Right lung (tissue), 2 donors: ENCODE measurements at regions not wholly inside any gene's neighbourhood (a gene's known extent, or its start where the extent isn't known, plus 50 kb on each side); places are given as distances from the start of the nearest gene placed in this dataset.
A peak's percentile ranks its signal among the peaks of the same experiment; 100 is the strongest.

Source experiments
- DNase-seq, 2 donors: peaks; one replicate each; pipeline ENCODE4 v3.0.0-alpha.2; 2013

DNA sequence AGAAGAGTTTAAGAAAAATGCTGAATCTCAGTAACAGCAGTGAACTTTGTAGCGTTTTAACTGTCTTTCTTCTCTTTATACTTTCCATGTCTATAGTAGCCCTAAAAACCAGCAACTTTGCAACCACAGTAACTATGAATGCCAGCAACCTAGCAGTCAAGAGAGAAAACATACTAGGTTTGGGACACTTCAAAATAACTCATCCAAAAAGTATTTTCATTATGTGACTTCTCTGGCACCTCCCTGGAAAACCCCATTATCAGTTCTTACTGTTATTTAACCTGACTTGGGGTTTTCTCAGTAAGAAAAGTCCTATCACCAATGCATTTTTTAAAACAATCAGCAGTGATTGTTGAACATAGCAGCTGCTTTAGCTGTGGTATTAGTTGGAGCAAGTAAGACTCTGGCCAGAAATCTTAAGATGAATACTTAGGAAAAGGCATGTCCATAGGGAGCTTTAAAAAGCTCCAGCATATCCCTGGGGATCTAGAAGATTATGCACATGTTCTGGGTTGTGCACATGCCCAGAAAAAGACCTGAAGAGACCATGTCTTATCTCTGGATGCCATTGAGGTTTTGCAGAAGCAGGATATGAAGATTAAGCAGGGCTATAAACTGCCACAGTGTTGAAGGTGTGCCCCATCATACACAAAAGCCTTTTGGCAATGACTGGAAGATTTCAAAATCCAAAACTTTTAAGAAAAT is 411.3 kb downstream of the CMPK2 start:
- DNase-seq = no peak

DNA sequence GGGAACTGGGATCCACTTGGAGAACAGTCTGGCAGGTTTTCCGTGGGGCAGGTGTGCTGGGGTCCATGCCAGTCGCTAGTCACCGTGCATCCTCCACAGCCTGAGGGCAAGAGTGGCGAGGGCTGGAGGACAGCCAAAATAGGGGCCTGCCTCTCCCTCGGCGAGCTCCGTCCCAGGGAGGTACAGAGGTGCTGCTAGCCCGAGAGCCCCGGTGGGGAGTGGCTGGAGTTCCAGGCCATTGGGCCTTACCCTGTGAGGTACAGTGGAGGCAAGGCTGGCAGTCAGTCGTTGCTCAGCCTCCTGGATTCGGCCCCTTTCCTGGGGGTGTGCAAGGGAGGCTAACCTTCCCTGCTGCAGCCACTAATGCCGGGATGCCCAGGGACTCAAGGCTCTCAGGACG is 406.6 kb downstream of the CMPK2 start:
- no peak for DNase-seq

DNA sequence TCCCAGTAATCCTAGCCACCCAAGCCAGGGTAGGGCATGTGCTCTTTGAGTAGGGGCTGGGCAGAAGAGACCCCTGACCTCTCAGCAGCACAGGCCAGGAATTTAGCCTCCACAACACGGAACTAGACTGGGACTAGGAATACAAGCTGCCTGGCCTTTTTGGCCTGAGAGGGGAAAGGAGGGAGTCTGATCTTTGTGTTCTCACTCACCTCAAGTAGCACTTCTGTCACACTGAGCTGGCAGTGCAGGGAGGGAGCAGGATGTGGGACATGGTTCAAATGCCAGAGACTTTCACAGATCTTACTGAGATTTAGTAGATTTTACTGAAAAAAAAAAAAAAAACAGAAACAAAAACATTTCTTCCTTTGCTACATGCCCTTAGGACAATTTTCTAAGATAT is 395.2 kb downstream of the CMPK2 start:
- DNase-seq = peak in 1 of 2 donors; percentile 19

DNA sequence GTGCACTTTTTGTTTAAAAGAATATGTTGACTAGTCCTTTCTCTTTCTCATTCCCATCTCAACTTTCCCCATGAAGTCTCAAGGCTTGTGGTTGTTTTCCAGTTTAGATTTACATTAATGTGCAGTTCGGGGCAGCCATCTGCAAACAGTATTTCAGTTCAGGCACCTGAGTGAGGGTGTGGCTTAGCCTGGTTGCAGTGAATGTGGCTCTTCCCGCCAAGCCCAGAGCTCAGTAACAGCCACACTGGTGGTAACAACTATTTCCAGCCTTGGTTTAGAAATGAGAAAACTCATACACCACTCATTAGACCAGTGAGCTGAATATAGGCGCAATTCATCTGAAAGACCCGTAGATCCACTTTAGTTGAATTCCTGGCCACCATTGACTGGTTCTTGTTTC is 394.3 kb downstream of the CMPK2 start:
- no peak for DNase-seq

DNA sequence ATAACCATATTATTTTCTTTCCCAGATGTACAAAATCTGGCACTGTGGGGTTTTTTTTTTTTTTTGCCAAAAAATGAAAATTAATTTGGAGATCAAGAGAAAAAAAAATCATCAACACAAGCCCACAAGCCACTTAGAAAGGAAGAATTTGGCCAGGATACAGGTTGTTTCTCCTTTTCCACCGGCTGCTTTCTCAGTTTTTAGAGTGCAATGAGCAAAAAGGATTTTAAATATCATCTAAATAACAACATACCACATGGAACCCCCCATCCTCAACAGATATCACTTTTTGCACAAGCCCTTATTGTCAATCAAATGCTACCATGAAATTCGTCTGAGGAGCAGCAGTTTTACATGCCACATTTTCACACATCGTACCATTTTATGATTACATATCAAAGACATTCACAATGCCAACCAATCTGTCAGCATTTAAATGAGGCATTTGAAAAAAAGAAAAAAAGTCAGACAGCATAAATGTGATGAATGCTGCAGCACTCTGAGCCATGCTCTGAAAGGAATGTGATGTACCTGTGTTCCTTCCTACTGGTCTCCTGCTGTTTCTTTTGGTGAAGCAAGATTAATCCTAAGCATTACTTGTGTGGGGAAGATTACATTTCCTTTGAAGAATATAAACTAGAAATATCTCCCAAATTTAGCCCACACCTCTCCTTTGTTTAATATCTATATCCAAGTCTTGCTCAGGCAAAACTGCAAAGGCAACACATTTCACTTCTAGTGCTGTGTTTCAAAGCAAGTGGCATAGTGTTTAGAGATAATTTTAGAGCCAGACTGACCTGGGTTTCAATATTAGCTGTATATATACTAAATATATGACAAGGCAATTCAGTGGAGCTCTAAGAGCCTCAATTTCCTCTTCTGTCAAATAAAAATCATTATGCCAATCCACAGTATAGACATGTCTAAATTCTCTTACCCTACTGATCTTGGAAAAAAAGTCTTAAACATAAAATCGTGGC is 391.3 kb downstream of the CMPK2 start:
- DNase-seq = no peak

DNA sequence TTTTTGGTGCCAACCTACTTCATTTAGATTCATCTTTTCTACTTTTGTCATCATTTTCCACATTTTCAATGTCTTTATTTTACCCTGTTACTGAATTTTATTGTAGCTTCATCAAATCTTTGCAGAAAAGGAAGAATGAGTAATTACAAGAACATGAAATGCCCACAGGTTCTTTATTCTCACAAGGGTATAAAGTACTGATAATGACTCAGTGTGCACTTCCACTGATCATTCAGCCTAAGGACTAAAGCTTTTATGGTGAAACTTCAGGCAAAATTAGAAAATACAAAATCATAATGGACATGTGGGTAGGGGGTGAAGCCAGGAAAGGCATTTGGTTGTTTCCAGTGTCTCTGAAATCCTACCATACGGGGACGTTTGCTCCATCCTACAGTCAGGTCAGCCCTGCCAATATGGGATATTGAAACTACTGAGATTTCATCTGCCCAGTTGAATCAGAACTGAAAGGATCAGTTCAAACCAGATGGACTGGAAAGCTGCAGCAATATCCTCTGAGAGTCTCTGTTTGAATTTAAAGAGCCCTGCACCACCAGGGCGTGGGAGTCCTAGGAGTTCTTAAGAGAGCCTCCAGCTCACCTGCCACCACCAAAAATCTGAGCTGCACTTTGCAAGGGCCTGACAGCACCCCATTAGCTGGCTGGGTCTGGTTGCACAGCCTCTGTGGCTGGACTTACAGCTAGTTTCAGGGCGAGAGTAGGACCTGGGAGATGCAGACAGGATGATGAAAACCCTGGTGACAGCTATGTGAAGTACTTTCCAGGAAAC is 390.4 kb downstream of the CMPK2 start:
- no peak for DNase-seq

DNA sequence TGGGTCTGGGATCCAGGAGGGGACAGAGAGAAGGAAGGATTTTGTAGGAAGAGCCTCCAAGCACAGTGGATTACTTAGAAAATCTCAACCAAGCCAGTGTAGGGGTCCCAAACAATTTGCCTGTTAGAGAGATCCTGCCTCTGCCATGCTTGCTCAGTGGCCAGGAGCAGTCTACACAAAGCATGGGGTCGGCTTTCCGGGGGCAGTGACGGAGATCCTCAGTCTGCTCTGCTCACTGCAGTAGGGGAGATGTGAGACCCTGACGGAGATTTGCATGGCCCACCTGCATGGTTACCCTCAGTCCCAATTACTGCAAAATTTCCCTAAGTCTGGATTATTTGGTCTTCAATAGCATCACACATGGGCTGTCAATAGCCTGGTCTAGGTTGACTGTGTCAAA is 385.2 kb downstream of the CMPK2 start:
- no peak for DNase-seq

DNA sequence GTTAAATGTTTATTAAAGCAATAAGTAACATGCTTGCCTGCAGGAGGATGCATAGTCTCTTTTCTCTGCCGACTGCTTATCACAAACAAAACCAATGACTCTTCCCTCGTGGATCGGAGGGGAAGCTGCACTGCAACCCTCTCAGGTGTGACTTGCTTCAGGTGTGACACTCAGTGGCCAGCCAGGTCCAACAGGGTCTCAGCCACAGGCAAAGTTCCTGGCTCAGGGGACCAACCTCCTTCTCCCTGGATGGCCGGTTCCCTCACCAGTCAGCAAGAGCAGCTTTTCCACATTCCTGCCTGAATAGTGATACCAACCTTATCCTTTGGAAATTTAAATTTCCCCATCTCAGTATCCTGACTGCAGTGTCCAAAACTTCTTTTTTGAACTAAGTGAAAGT is 383.5 kb downstream of the CMPK2 start:
- DNase-seq = no peak

DNA sequence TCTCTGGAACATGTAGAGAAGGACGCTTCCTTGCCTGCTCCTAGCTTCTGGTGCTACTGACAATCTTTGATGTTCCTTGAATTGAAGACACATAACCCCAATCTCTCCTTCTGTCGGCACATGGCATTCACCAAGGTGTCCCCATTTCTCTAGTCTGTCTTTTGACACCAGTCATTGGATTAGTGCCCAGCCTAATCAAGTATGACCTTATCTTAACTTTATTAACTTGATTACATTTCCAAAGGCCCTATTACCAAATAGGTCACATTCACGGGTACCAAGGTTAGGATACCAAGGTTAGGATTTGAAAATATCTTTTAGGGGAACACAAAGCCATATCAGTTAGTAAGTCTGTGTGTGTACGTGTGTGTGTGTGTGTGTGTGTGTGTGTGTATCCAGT is 377.9 kb downstream of the CMPK2 start:
- no peak for DNase-seq

DNA sequence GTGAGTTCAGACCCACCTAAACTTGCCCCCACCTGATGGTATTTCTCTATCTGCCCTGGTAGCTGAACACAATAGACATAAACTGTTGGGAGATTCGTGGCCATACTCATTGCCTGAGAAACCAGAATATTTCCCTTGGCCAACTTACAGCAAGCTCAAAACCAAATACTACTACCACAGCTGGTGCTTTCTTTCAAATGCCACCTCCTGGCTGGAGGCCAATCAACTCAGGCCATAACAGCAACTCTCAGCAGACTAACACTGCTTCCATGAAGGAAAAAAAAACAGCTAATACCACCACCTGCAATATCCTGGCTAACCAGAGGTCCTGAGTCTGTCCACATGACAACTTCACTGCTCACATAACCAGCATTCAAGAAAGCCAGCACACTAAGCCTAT is 373.1 kb downstream of the CMPK2 start:
- DNase-seq = no peak

DNA sequence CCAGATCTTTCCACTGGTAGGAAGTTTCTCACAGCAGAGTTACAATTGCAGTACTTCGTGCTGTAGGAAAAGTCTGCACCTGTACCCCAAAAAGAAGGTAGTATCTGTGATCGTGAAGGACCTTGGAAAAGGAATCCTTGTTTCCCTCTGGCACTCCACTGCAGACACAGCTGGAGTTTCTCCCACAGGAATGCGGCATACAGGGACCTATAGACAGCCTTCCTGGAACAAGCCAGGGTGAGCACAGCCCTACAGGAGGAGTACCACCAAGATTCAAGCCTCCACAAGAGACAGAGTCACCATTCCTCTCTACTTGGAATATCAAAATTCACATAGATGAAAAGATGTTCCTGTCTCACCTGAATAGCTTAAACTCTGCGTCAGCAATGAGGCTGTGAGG is 372.4 kb downstream of the CMPK2 start:
- no peak for DNase-seq

DNA sequence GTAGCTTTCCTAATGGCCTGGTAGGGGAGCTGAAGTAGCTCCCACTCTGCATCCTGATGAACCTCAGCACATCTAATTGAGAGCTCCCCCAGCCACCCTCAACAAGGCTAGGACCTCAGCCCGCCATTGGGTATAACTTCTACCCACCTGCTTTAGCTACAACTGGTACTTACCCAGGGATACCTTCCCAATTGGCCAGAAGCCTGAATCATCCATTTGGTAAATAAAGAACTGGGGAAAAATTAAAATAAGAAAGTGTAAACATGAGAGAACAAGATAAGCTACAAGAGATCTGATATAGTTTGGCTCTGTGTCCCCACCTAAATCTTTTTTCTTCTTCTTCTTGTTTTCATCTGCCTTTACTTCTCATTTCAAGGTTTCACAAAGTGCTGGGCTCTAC is 372.0 kb downstream of the CMPK2 start:
- no peak for DNase-seq

DNA sequence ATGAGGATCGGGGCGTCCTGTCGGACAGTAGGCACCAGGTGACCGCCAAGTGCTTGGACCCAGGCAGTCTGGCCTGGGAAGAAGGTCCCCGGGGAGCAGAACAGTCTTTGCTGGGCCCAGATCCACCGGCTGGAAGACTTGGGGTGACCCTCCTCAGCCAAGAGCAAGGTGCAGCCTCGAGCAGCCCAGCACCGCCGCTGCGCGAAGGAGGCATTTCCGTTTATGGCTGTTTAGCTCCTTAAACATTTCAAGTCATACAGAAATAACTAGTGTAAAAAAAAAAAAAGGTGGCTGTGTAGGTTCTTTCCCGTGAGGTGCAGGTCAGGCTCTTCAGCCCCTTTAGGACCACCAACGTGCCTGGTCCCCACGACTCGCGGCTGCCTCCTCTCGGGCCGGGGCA is 370.2 kb downstream of the CMPK2 start:
- DNase-seq = no peak

DNA sequence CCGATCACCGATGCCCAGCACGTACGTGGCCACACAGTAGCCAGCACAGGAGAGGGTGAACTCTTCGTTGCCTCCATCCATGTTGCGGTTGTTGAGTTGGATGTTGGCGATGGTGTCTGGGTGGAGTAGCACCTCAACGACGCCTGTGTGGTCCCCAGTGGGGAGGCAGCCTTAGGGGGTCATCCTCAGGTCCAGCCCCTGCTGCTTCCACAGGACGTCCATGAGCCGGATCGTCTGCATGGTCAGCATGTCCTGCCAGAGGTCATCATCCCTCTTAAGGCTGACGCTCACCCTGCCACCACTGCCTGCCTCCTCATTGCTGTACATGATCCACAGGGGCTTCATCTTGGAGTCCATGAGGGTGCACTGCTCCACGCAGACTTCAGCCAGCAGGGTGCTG is 369.3 kb downstream of the CMPK2 start:
- DNase-seq = no peak

DNA sequence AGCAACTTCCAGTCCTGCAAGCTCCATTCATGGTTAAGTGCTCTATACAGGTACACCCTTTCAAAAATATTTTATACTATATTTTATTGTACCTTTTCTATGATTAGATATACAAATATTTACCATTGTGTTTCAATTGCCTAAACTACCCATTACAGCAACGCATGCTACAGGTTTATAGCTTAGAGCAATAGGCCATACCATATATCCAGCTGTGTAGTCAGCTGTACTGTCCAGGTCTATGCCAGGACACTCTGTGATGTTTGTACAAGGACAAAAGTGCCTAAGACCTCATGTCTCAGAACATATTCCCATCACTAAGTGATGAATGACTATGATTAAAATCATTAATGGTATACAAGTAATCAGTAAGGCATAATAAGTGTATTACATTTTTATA is 368.7 kb downstream of the CMPK2 start:
- no peak for DNase-seq

DNA sequence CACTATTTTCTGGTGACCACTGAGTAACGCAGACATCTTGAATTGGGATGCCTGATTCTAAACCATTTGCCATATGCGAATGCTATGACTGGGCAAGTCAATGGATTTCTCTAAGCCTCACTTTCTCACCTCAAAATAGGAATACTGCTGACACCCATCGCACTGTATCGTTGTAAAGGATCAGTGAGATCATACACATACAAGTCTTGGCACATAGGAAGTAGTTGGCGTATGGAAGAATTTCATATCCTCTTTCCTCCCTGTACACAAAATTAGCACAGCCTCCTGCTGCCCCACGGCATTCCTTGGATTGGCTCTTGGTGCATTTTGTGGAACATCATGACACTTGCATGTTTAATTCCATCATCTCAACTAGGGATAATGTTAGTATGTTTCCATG is 366.9 kb downstream of the CMPK2 start:
- DNase-seq = no peak

DNA sequence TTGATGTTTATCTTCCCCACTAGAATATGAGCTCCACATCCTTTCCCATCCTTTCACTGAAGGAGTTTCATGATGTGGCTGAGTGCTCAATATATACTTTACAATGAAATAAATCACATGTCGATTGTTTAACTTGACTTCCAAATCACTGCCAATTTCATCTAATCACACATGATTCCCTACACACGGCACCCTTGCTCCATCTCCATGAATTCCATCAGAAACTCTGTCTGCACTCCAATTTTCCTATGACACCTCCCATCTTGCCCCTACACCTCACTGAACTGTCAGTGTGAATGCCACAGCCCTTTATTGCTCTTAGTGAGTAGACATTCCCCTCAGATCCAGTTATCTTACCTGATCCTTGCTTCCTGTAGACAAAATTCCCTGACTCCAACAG is 366.0 kb downstream of the CMPK2 start:
- DNase-seq = no peak

DNA sequence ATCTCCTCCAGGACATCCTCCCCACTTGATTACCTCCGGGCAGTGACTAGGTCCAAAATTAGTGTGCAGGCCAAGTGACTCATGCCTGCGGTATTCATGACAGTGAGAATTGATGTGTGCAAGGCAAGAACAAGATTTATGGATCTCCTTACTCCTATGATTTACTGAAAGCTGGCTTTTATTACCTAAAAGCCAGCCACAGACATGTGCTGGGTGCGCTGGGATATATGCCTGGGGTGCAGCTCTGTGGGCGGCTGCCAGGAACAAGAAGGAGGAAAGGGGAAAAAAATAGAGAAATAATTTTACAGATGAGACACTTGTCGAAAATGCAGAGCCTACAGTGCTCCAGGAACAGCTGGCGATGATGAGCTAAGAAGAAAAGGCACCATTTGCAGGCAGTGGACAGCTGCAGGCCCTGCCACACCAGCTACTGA is 359.3 kb downstream of the CMPK2 start:
- DNase-seq = no peak

DNA sequence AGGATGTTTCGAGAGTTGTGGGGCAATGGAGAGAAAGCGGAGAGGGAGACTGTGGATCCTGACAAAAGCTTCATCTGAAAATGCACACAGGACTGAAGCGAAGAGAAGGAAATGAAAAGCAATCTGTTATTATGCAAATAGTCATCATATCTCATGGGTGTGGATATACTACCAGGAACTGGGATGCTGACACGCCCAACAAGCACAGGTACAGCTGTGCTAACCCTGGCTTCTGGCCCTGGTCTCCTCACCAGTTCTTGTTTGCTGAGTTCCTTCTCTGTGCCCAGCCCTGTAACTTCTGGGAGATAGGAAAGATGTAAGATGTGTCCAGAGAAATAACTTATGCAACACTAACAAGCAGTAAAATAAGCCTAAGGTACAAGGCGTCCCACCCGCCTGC is 358.8 kb downstream of the CMPK2 start:
- DNase-seq = no peak

DNA sequence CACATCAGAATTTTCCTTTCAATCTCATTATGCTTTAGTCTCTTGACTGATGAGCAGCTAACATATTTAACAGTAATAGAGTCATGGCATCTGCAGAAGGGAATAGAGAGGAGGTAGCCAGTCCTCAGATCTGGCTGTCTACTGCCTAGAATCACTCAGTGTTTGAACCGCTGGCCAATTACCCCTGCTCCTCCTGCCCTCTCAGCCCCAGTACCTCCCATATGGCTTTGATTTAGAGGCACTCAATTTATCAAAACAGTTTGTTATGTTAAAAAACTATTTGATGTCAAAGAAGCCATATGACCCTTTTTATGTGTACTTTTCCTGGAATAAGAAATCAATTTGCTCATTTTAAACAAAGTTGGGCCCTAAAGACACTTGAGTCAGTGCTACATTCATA is 355.2 kb downstream of the CMPK2 start:
- DNase-seq = peak; percentile 71 to 77

DNA sequence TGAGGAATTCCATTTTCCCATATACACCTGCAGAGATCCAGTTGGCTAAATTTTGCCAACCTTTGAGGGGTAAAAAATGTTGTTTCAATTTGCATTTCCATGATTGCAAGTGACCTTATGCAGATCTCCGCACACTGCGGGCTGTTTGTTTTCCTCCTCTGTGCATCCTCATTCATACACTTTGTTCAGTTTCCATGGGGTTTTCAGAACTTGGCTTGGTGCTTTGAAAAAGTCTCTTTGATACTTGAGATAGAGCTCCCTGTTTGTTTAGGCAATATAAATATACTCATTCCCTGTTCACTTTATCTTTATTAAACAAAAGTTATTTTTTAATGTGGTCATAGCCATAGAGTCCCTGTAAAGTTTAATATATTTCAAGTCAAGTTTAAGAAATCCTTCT is 353.1 kb downstream of the CMPK2 start:
- DNase-seq = peak in 1 of 2 donors; percentile 10

DNA sequence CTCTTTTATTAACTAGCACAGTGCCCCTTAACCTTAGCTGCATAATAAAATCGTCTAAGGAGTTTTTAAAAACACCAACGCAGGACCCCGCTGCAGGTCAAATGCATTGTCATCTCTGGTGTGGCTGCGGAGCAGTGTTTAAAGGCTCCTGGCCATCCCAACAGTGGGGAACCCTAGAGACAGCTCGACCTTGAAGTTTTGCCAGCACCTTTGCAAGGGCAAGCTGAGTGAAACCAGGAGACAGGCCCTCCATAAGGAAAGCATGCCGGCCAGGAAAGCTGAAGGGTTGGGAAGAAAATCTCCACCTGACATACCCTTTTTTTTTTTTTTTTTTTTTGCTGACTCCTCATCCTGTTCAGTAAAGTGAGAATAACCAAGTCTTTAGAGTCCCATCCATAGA is 349.0 kb downstream of the CMPK2 start:
- DNase-seq = no peak
